Tibial artery (tissue), 4 donors: ENCODE measurements at regions not wholly inside any gene's neighbourhood (a gene's known extent, or its start where the extent isn't known, plus 50 kb on each side); places are given as distances from the start of the nearest gene placed in this dataset.

Source experiments
- DNase-seq, 2 donors: peaks; one replicate each; pipeline ENCODE4 v3.0.0-alpha.2; 2019
- H3K27ac ChIP-seq, 2 donors: fragments of 200-600 bp; sonication (generic) in 1 of 2; 1 replicate in 1 of 2; 2 replicates in 1 of 2; pipeline ENCODE4 v1.5.1; 2018 to 2019; ENCODE audit warnings: mild to moderate bottlenecking in 1 of 2
- H3K27me3 ChIP-seq, 2 donors: fragments of 200-600 bp; sonication (generic) in 1 of 2; one replicate each; pipeline versions ENCODE4 v1.5.1 to v1.6.0; 2016 to 2019
- H3K36me3 ChIP-seq, 3 donors: fragments of 200-600 bp; sonication (generic) in 2 of 3; one replicate each; pipeline ENCODE4 v1.5.1; 2016 to 2019; ENCODE audit warnings: mild to moderate bottlenecking in 2 of 3
- H3K4me1 ChIP-seq, 4 donors: fragments of 200-600 bp; sonication (generic) in 2 of 4; 1 replicate in 3 of 4; 2 replicates in 1 of 4; pipeline ENCODE4 v1.5.1; 2016 to 2019
- H3K4me3 ChIP-seq, 2 donors: fragments of 200-600 bp; sonication (generic) in 1 of 2; 1 replicate in 1 of 2; 2 replicates in 1 of 2; pipeline ENCODE4 v1.5.1; 2018 to 2019; ENCODE audit warnings: mild to moderate bottlenecking in 2 of 2
- H3K9me3 ChIP-seq, 3 donors: fragments of 200-600 bp; sonication (generic) in 1 of 3; one replicate each; pipeline ENCODE4 v1.5.1; 2016 to 2019
- CTCF ChIP-seq, 2 experiments: fragments of 200-600 bp in 1 of 2; fragments of 450-650 bp in 1 of 2; IDR thresholded peaks; one replicate each; pipeline ENCODE4 v1.5.1; 2017 to 2019; ENCODE audit warnings: antibody characterized with exemption in 2 of 2, mild to moderate bottlenecking in 1 of 2, moderate library complexity in 1 of 2
- intact Hi-C: fragments of 100-400 bp; cut with DNase I; formaldehyde crosslinking; loops from one replicate; pipeline ENCODE4 v1.15.0; 2023; ENCODE audit warnings: low total_unique reads

GRCh38 chrX:24410514-24411189 lies 50.2 kb downstream of the SUPT20HL1 start:
- H3K27me3 ChIP-seq, result no peaks in the 10 kb centered on the region
- no peaks in the 10 kb centered on the region for H3K36me3 ChIP-seq
- H3K4me1 ChIP-seq, result peaks cover 0 to 29% (median 0%) of the 10 kb centered on the region in 4 donors
- H3K9me3 ChIP-seq, result no peaks in the 10 kb centered on the region
- no peak for TF ChIP-seq CTCF (IDR thresholded peaks at IDR 0.05)
- H3K27ac ChIP-seq, result no peak overlapping the region
- no peak for DNase-seq
- H3K4me3 ChIP-seq, result no peak overlapping the region
- intact Hi-C loops, result no loop called here

GRCh38 chrX:24412637-24413363 lies 52.3 kb upstream of the PDK3 start:
- intact Hi-C loops, result no loop called here
- DNase-seq, result peak in 1 of 2 donors; percentile 21
- Histone ChIP-seq H3K4me3 (no peak overlapping the region), H3K9me3 (no peaks in the 10 kb centered on the region), H3K4me1 (peaks cover 0 to 29% (median 0%) of the 10 kb centered on the region in 4 donors), H3K27me3 (no peaks in the 10 kb centered on the region), H3K27ac (peak overlapping the region in 1 of 2 donors; percentile 44), H3K36me3 (no peaks in the 10 kb centered on the region)
- no peak for TF ChIP-seq CTCF (IDR thresholded peaks at IDR 0.05)
